Kidney tubule cell (primary cell): ENCODE measurements at regions not wholly inside any gene's neighbourhood (a gene's known extent, or its start where the extent isn't known, plus 50 kb on each side); places are given as distances from the start of the nearest gene placed in this dataset.
"Not testable (repeated sequence)": the region's sequence is repeated elsewhere in the genome, so short reads cannot be mapped to it uniquely, and the experiment has no call there.

ENCODE experiments used
- DNase-seq: peaks from one replicate; pipeline ENCODE4 v3.0.0-alpha.2; 2018; ENCODE audit warnings: low spot score

- DNase-seq = peak; percentile 6
Observed at GRCh38 chr5:23977997-23978396, 470.6 kb downstream of the PRDM9 start.

- no peak for DNase-seq
Observed at GRCh38 chr5:23991406-23991805, 484.0 kb downstream of the PRDM9 start.

GRCh38 chr5:23994581-23995370 lies 487.4 kb downstream of the PRDM9 start:
- DNase-seq = no peak

- DNase-seq = no peak
Observed at GRCh38 chr5:23996525-23996924, 489.1 kb downstream of the PRDM9 start.

- peak; percentile 2 for DNase-seq
Observed at GRCh38 chr5:24005384-24005783, 498.0 kb downstream of the PRDM9 start.

- not testable (repeated sequence) for DNase-seq
Observed at GRCh38 chr5:24017710-24018109, 510.3 kb downstream of the PRDM9 start.

GRCh38 chr5:24026288-24026687 lies 518.9 kb downstream of the PRDM9 start:
- no peak for DNase-seq

GRCh38 chr5:24042688-24043087 lies 535.3 kb downstream of the PRDM9 start:
- DNase-seq = no peak

GRCh38 chr5:24045046-24045445 lies 537.6 kb downstream of the PRDM9 start:
- DNase-seq = no peak

- DNase-seq = no peak
Observed at GRCh38 chr5:24053737-24054136, 546.3 kb downstream of the PRDM9 start.

- DNase-seq = peak; percentile 6
Observed at GRCh38 chr5:24059006-24059405, 551.6 kb downstream of the PRDM9 start.

- no peak for DNase-seq
Observed at GRCh38 chr5:24059716-24060115, 552.3 kb downstream of the PRDM9 start.

- DNase-seq = peak; percentile 4
Observed at GRCh38 chr5:24065779-24066178, 558.4 kb downstream of the PRDM9 start.

GRCh38 chr5:24067208-24067607 lies 559.8 kb downstream of the PRDM9 start:
- DNase-seq = no peak

GRCh38 chr5:24068524-24068923 lies 561.1 kb downstream of the PRDM9 start:
- no peak for DNase-seq

GRCh38 chr5:24073107-24073506 lies 565.7 kb downstream of the PRDM9 start:
- no peak for DNase-seq

- no peak for DNase-seq
Observed at GRCh38 chr5:24080046-24080445, 564.7 kb downstream of the CDH10 start.

GRCh38 chr5:24094081-24094679 lies 550.6 kb downstream of the CDH10 start:
- DNase-seq = no peak

GRCh38 chr5:24102010-24102409 lies 542.8 kb downstream of the CDH10 start:
- no peak for DNase-seq

GRCh38 chr5:24103451-24104023 lies 541.2 kb downstream of the CDH10 start:
- no peak for DNase-seq

GRCh38 chr5:24110004-24110615 lies 534.7 kb downstream of the CDH10 start:
- peak; percentile 23 for DNase-seq

- DNase-seq = peak; percentile 4
Observed at GRCh38 chr5:24112420-24112819, 532.4 kb downstream of the CDH10 start.

GRCh38 chr5:24118351-24118750 lies 526.4 kb downstream of the CDH10 start:
- DNase-seq = no peak
